ENCODE measurements at regions not wholly inside any gene's neighbourhood (a gene's known extent, or its start where the extent isn't known, plus 50 kb on each side); places are given as distances from the start of the nearest gene placed in this dataset.

- TF ChIP-seq ZNF513 (CRISPR knock-in tag; conservative IDR thresholded peaks at IDR 0.05), result no peak
- no peak for TF ChIP-seq ZNF235 (CRISPR knock-in tag; IDR thresholded peaks at IDR 0.05; ENCODE audit: borderline replicate concordance)
- no peak; the same call in 1 of the 2 replicates for TF ChIP-seq MIER3 (CRISPR knock-in tag; IDR thresholded peaks at IDR 0.05; ENCODE audit: borderline replicate concordance)
- no peak for TF ChIP-seq ADNP (CRISPR knock-in tag; IDR thresholded peaks at IDR 0.05)
- peak; percentile 84 for TF ChIP-seq HMG20B (CRISPR knock-in tag; conservative IDR thresholded peaks at IDR 0.05)
- TF ChIP-seq CREB3 (CRISPR knock-in tag; IDR thresholded peaks at IDR 0.05), result no peak
- TF ChIP-seq FOXK1 (CRISPR knock-in tag; IDR thresholded peaks at IDR 0.05; ENCODE audit: borderline replicate concordance, low read depth), result peak; percentile 85; the same call in 1 of the 2 replicates
- no peak for TF ChIP-seq NONO (IDR thresholded peaks at IDR 0.05)
- TF ChIP-seq NONO (CRISPR knock-in tag; conservative IDR thresholded peaks at IDR 0.05), result peak; percentile 33; the same call in 1 of the 2 replicates
- peak; percentile 92 for TF ChIP-seq HMG20A (CRISPR knock-in tag; IDR thresholded peaks at IDR 0.05; ENCODE audit: borderline replicate concordance)
- no peak for TF ChIP-seq BCL3 (CRISPR knock-in tag; IDR thresholded peaks at IDR 0.05)
- no peak for TF ChIP-seq TRIM22 (IDR thresholded peaks at IDR 0.05)
- no peak for TF ChIP-seq CHD2 (IDR thresholded peaks at IDR 0.05; ENCODE audit: low read depth, low read length)
- no peak for TF ChIP-seq GPBP1L1 (CRISPR knock-in tag; IDR thresholded peaks at IDR 0.05)
- TF ChIP-seq ZNF883 (CRISPR knock-in tag; IDR thresholded peaks at IDR 0.05; ENCODE audit: not compliant biosample characterization), result peak; percentile 25
- no peak for TF ChIP-seq NPAS2 (CRISPR knock-in tag; IDR thresholded peaks at IDR 0.05; ENCODE audit: borderline replicate concordance)
- TF ChIP-seq DDIT3 (CRISPR knock-in tag; IDR thresholded peaks at IDR 0.05), result no peak
- TF ChIP-seq SUZ12 (IDR thresholded peaks at IDR 0.05; ENCODE audit: low read depth, low read length), result no peak
- TF ChIP-seq HNF4A (CRISPR knock-in tag; IDR thresholded peaks at IDR 0.05), result peak; percentile 82
- TF ChIP-seq NCOA5 (CRISPR knock-in tag; IDR thresholded peaks at IDR 0.05), result no peak
- no peak for TF ChIP-seq ZNF10 (CRISPR knock-in tag; IDR thresholded peaks at IDR 0.05; ENCODE audit: borderline replicate concordance, low read depth)
These were observed 226.1 kb upstream of the DIO3 start (continued) for GRCh38 chr14:101335061-101335661.
